Esophagus muscularis mucosa (tissue), 4 donors: ENCODE measurements at regions not wholly inside any gene's neighbourhood (a gene's known extent, or its start where the extent isn't known, plus 50 kb on each side); places are given as distances from the start of the nearest gene placed in this dataset.
A peak's percentile ranks its signal among the peaks of the same experiment; 100 is the strongest.

Experiments used
- DNase-seq: peaks from one replicate; pipeline ENCODE4 v3.0.0-alpha.2; 2017; ENCODE audit errors: extremely low spot score
- H3K27ac ChIP-seq, 4 donors: fragments of 200-600 bp; sonication (generic); replicated peaks in 1 of 4; 1 replicate in 3 of 4; 2 replicates in 1 of 4; pipeline ENCODE4 v1.5.1; 2016 to 2019; ENCODE audit warnings: mild to moderate bottlenecking in 1 of 4
- H3K27me3 ChIP-seq, 4 donors: fragments of 200-600 bp; sonication (generic); one replicate each; pipeline versions ENCODE4 v1.5.1 to v1.6.0; 2016 to 2019
- H3K36me3 ChIP-seq, 4 donors: fragments of 200-600 bp; sonication (generic); one replicate each; pipeline ENCODE4 v1.5.1; 2016 to 2019
- H3K4me1 ChIP-seq, 4 donors: fragments of 200-600 bp; sonication (generic); one replicate each; pipeline ENCODE4 v1.5.1; 2016 to 2019
- H3K4me3 ChIP-seq, 4 donors: fragments of 200-600 bp; sonication (generic); 1 replicate in 2 of 4; 2 replicates in 2 of 4; pipeline ENCODE4 v1.5.1; 2016 to 2019; ENCODE audit warnings: mild to moderate bottlenecking in 4 of 4, moderate library complexity in 1 of 4
- H3K9me3 ChIP-seq, 4 donors: fragments of 200-600 bp; sonication (generic); 1 replicate in 3 of 4; 2 replicates in 1 of 4; pipeline ENCODE4 v1.5.1; 2016 to 2019
- CTCF ChIP-seq, 3 experiments: fragments of 200-600 bp in 2 of 3; fragments of 450-650 bp in 1 of 3; sonication (generic) in 2 of 3; IDR thresholded peaks; one replicate each; pipeline ENCODE4 v1.5.1; 2017 to 2019; ENCODE audit warnings: antibody characterized with exemption in 3 of 3, mild to moderate bottlenecking in 2 of 3, moderate library complexity in 1 of 3
- EP300 ChIP-seq: sonication (generic); formaldehyde crosslinking; IDR thresholded peaks from one replicate; pipeline ENCODE4 v1.6.1; 2017; ENCODE audit warnings: antibody characterized with exemption
- POLR2A ChIP-seq: fragments of 450-650 bp; IDR thresholded peaks from one replicate; pipeline ENCODE4 v1.6.1; 2017; ENCODE audit warnings: antibody characterized with exemption, moderate library complexity, mild to moderate bottlenecking, low read depth
- POLR2AphosphoS5 ChIP-seq, 2 donors: sonication (generic); formaldehyde crosslinking; IDR thresholded peaks; one replicate each; pipeline ENCODE4 v1.6.1; 2017; ENCODE audit warnings: antibody characterized with exemption in 2 of 2
- WGBS: methylation state at CpG from one replicate; pipeline ENCODE4 v1.1.5; 2018; 5-methylcytosine and 5-hydroxymethylcytosine counted together
- intact Hi-C: fragments of 100-400 bp; cut with DNase I; formaldehyde crosslinking; loops from one replicate; pipeline ENCODE4 v1.15.1; 2023

- Histone ChIP-seq H3K9me3 (peaks cover 0 to 11% (median 4%) of the 10 kb centered on the region in 4 donors), H3K36me3 (no peaks in the 10 kb centered on the region), H3K27ac (no peak overlapping the region), H3K4me3 (no peak overlapping the region), H3K27me3 (no peaks in the 10 kb centered on the region), H3K4me1 (peaks cover 14 to 22% (median 20%) of the 10 kb centered on the region in 4 donors)
- intact Hi-C loops = no loop called here
- TF ChIP-seq POLR2A (no peak), POLR2AphosphoS5 (IDR thresholded peaks at IDR 0.05) (no peak)
- 92% methylated on average over 2 of the region's 2 CpGs for WGBS
- DNase-seq = peak; percentile 50
Observed at GRCh38 chr11:130790689-130791088, 125.6 kb downstream of the SNX19 start.

- no peak for DNase-seq
- Histone ChIP-seq H3K4me3 (no peak overlapping the region), H3K36me3 (no peaks in the 10 kb centered on the region), H3K27ac (no peak overlapping the region), H3K4me1 (peaks cover under 1 to 3% (median under 1%) of the 10 kb centered on the region in 4 donors), H3K27me3 (no peaks in the 10 kb centered on the region), H3K9me3 (peaks cover 0 to 11% (median 4%) of the 10 kb centered on the region in 4 donors)
- intact Hi-C loops = no loop called here
- TF ChIP-seq EP300 = no peak
- TF ChIP-seq CTCF (IDR thresholded peaks at IDR 0.05) = no peak
- TF ChIP-seq POLR2A = no peak
- TF ChIP-seq POLR2AphosphoS5 (IDR thresholded peaks at IDR 0.05) = no peak
Observed at GRCh38 chr11:130792772-130793171, 123.5 kb downstream of the SNX19 start.

GRCh38 chr11:130796828-130797227 is 119.5 kb downstream of the SNX19 start:
- H3K27ac ChIP-seq = no peak overlapping the region
- TF ChIP-seq POLR2A (no peak), POLR2AphosphoS5 (IDR thresholded peaks at IDR 0.05) (no peak)
- H3K36me3 ChIP-seq = no peaks in the 10 kb centered on the region
- H3K9me3 ChIP-seq = no peaks in the 10 kb centered on the region
- no peak for DNase-seq
- no peaks in the 10 kb centered on the region for H3K4me1 ChIP-seq
- intact Hi-C loops = no loop called here
- 95% methylated on average over 2 of the region's 2 CpGs for WGBS
- no peaks in the 10 kb centered on the region for H3K27me3 ChIP-seq
- no peak overlapping the region for H3K4me3 ChIP-seq

GRCh38 chr11:130798280-130798679 is 118.0 kb downstream of the SNX19 start:
- no peaks in the 10 kb centered on the region for H3K4me1 ChIP-seq
- WGBS = 86% methylated on average over 3 of the region's 3 CpGs
- no peak for TF ChIP-seq POLR2AphosphoS5 (IDR thresholded peaks at IDR 0.05)
- TF ChIP-seq POLR2A = no peak
- TF ChIP-seq CTCF (IDR thresholded peaks at IDR 0.05) = no peak
- TF ChIP-seq EP300 = no peak
- no peaks in the 10 kb centered on the region for H3K27me3 ChIP-seq
- no peaks in the 10 kb centered on the region for H3K36me3 ChIP-seq
- H3K4me3 ChIP-seq = no peak overlapping the region
- intact Hi-C loops = no loop called here
- no peak overlapping the region for H3K27ac ChIP-seq
- peak; percentile 78 for DNase-seq
- H3K9me3 ChIP-seq = no peaks in the 10 kb centered on the region

- peak; percentile 72 for DNase-seq
- no peak overlapping the region for H3K27ac ChIP-seq
- TF ChIP-seq CTCF (IDR thresholded peaks at IDR 0.05) (no peak), EP300 (no peak), POLR2AphosphoS5 (IDR thresholded peaks at IDR 0.05) (no peak), POLR2A (no peak)
- no peaks in the 10 kb centered on the region for H3K27me3 ChIP-seq
- H3K36me3 ChIP-seq = no peaks in the 10 kb centered on the region
- 89% methylated on average over 4 of the region's 4 CpGs for WGBS
- intact Hi-C loops = no loop called here
- no peaks in the 10 kb centered on the region for H3K4me1 ChIP-seq
- H3K9me3 ChIP-seq = no peaks in the 10 kb centered on the region
- H3K4me3 ChIP-seq = no peak overlapping the region
Observed at GRCh38 chr11:130798801-130799200, 117.5 kb downstream of the SNX19 start.
